ENCODE measurements at regions not wholly inside any gene's neighbourhood (a gene's known extent, or its start where the extent isn't known, plus 50 kb on each side); places are given as distances from the start of the nearest gene placed in this dataset.

DNA sequence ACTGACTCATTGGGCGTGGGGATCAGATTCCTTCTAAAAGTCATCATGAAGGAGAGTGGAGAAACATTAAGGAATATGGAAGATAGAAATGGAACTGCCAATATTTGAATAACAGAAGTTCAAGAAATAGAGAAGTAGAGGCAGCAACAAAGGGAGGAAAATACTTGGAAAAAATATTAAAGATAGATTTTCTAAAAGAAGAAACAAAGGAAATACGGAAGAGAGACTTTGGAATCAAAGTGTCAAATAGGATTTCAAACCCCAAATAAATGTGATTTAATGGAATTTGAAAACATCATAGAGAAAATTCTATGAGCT is 605.1 kb upstream of the KLF4 start:
- TF ChIP-seq, protein P1, sequence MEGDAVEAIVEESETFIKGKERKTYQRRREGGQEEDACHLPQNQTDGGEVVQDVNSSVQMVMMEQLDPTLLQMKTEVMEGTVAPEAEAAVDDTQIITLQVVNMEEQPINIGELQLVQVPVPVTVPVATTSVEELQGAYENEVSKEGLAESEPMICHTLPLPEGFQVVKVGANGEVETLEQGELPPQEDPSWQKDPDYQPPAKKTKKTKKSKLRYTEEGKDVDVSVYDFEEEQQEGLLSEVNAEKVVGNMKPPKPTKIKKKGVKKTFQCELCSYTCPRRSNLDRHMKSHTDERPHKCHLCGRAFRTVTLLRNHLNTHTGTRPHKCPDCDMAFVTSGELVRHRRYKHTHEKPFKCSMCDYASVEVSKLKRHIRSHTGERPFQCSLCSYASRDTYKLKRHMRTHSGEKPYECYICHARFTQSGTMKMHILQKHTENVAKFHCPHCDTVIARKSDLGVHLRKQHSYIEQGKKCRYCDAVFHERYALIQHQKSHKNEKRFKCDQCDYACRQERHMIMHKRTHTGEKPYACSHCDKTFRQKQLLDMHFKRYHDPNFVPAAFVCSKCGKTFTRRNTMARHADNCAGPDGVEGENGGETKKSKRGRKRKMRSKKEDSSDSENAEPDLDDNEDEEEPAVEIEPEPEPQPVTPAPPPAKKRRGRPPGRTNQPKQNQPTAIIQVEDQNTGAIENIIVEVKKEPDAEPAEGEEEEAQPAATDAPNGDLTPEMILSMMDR (IDR thresholded peaks at IDR 0.05; ENCODE audit: insufficient read depth, low read depth, low read length): no peak
- TF ChIP-seq EZH2 (IDR thresholded peaks at IDR 0.05; ENCODE audit: insufficient read depth, low read length): no peak
- DNase-seq (ENCODE audit: low read depth): no peak
- no peaks in the 10 kb centered on the region for H3K36me3 Mint-ChIP-seq (ENCODE audit: low read depth, unreplicated experiment)
- Histone ChIP-seq H3K4me3 (ENCODE audit: insufficient read depth, low read depth, low read length) (no peak overlapping the region), H3K9me3 (ENCODE audit: insufficient read depth, low read depth, low read length) (peaks cover 4% of the 10 kb centered on the region), H3K9ac (ENCODE audit: low read length) (no peak overlapping the region), H2AFZ (ENCODE audit: low read depth, low read length) (no peak overlapping the region), H3K27me3 (ENCODE audit: insufficient read depth, low read length) (no peaks in the 10 kb centered on the region), H3K4me1 (ENCODE audit: insufficient read depth, low read length) (no peaks in the 10 kb centered on the region), H4K20me1 (ENCODE audit: insufficient read depth, low read length) (no peaks in the 10 kb centered on the region), H3K27ac (ENCODE audit: low read depth, low read length) (no peak overlapping the region), H3K79me2 (ENCODE audit: insufficient read depth, low read length) (no peaks in the 10 kb centered on the region), H3K36me3 (ENCODE audit: insufficient read depth, low read length) (no peaks in the 10 kb centered on the region), H3K4me2 (ENCODE audit: low read length) (no peak overlapping the region)
- H3K27me3 Mint-ChIP-seq (ENCODE audit: low read depth, unreplicated experiment): peaks cover 2% of the 10 kb centered on the region
- no peak overlapping the region for H3K27ac Mint-ChIP-seq (ENCODE audit: unreplicated experiment)
- H3K4me3 Mint-ChIP-seq (ENCODE audit: unreplicated experiment): no peak overlapping the region
- no peaks in the 10 kb centered on the region for H3K9me3 Mint-ChIP-seq (ENCODE audit: unreplicated experiment)
- no peak for FAIRE-seq
- peaks cover 9% of the 10 kb centered on the region for H3K4me1 Mint-ChIP-seq (ENCODE audit: low read depth, unreplicated experiment)

DNA sequence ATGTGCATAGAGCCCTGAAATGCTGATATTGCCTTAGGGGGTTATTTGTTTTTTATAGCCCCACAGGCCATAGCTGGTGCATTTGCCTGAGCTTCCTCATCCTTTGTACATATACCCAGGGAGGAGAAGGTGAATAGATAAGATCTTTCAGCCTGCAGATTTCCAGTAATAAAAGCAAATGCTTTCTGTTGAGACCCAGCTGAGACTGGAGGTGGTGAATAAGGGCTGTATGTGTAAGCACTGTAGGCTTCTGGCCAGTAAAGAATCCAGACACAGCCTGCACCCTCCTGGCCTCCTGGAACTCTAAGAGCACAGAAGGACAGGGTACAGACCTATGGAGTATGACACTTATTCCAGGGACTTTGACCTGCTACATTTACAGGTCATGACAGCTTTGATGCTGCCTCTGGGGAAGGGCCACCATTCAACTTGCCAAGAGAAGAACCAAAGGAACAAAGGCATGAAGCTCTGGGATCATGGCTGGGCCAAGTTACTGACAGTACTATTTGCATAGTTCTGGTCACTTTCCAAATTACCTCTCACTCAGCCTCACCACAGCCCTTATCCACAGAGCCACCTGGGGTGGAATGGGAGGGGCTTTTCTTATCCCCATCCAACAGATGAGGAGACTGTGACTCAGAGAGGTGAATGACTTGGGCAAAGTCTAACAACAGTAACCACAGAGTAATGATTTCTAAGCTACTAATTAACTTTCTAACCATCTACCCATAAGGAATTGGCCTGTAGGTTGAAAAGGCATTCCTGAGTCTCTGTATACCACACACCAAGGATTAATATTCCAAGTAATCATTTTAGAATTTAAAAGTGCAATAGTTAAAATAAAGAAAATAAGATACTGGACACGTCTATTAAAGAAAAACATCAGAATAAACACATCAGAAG is 604.5 kb upstream of the KLF4 start:
- Histone ChIP-seq H3K4me2 (ENCODE audit: low read length) (no peak overlapping the region), H3K27me3 (ENCODE audit: insufficient read depth, low read length) (no peaks in the 10 kb centered on the region), H3K27ac (ENCODE audit: low read depth, low read length) (no peak overlapping the region), H4K20me1 (ENCODE audit: insufficient read depth, low read length) (no peaks in the 10 kb centered on the region), H3K4me1 (ENCODE audit: insufficient read depth, low read length) (no peaks in the 10 kb centered on the region), H2AFZ (ENCODE audit: low read depth, low read length) (no peak overlapping the region), H3K9ac (ENCODE audit: low read length) (no peak overlapping the region), H3K79me2 (ENCODE audit: insufficient read depth, low read length) (no peaks in the 10 kb centered on the region), H3K9me3 (ENCODE audit: insufficient read depth, low read depth, low read length) (peaks cover 4% of the 10 kb centered on the region), H3K4me3 (ENCODE audit: insufficient read depth, low read depth, low read length) (no peak overlapping the region), H3K36me3 (ENCODE audit: insufficient read depth, low read length) (no peaks in the 10 kb centered on the region)
- peak; percentile 98 for DNase-seq (ENCODE audit: low read depth)
- Mint-ChIP-seq H3K27me3 (ENCODE audit: low read depth, unreplicated experiment) (peaks cover 6% of the 10 kb centered on the region), H3K4me1 (ENCODE audit: low read depth, unreplicated experiment) (peaks cover 9% of the 10 kb centered on the region), H3K27ac (ENCODE audit: unreplicated experiment) (no peak overlapping the region), H3K36me3 (ENCODE audit: low read depth, unreplicated experiment) (no peaks in the 10 kb centered on the region), H3K4me3 (ENCODE audit: unreplicated experiment) (no peak overlapping the region), H3K9me3 (ENCODE audit: unreplicated experiment) (no peaks in the 10 kb centered on the region)
- no peak for FAIRE-seq
- no peak for TF ChIP-seq EZH2 (IDR thresholded peaks at IDR 0.05; ENCODE audit: insufficient read depth, low read length)

DNA sequence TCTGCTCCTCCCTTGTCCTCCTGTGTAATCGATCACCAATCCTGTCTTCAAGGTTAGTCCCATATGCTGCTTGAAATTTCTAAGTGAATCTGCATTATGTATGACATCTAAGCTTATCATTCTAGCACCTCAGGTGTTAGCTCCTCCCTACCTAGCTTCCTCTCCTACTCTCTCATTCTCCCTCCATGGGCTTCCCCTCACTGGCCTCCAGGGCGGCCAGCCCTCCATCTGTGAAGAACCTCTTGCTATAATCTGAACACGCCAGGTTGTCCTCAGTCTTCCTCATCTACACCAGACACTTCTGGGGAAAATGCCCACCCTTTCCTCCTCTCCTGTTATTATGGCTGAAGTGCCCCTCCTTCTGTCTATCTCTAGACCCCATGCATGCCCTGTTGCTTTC is 599.3 kb upstream of the KLF4 start:
- Mint-ChIP-seq H3K9me3 (ENCODE audit: unreplicated experiment) (peaks cover 5% of the 10 kb centered on the region), H3K4me3 (ENCODE audit: unreplicated experiment) (no peak overlapping the region), H3K27ac (ENCODE audit: unreplicated experiment) (no peak overlapping the region), H3K4me1 (ENCODE audit: low read depth, unreplicated experiment) (peaks cover 2% of the 10 kb centered on the region), H3K27me3 (ENCODE audit: low read depth, unreplicated experiment) (peaks cover 19% of the 10 kb centered on the region), H3K36me3 (ENCODE audit: low read depth, unreplicated experiment) (no peaks in the 10 kb centered on the region)
- Histone ChIP-seq H3K36me3 (ENCODE audit: insufficient read depth, low read length) (no peaks in the 10 kb centered on the region), H3K79me2 (ENCODE audit: insufficient read depth, low read length) (no peaks in the 10 kb centered on the region), H3K4me2 (ENCODE audit: low read length) (no peak overlapping the region), H3K4me1 (ENCODE audit: insufficient read depth, low read length) (no peaks in the 10 kb centered on the region), H3K27me3 (ENCODE audit: insufficient read depth, low read length) (no peaks in the 10 kb centered on the region), H2AFZ (ENCODE audit: low read depth, low read length) (no peak overlapping the region), H3K4me3 (ENCODE audit: insufficient read depth, low read depth, low read length) (no peak overlapping the region), H4K20me1 (ENCODE audit: insufficient read depth, low read length) (no peaks in the 10 kb centered on the region), H3K27ac (ENCODE audit: low read depth, low read length) (no peak overlapping the region), H3K9me3 (ENCODE audit: insufficient read depth, low read depth, low read length) (peaks cover 4% of the 10 kb centered on the region), H3K9ac (ENCODE audit: low read length) (no peak overlapping the region)
- no peak for DNase-seq (ENCODE audit: low read depth)
- TF ChIP-seq EZH2 (IDR thresholded peaks at IDR 0.05; ENCODE audit: insufficient read depth, low read length): no peak
- TF ChIP-seq, protein P1 (IDR thresholded peaks at IDR 0.05; ENCODE audit: insufficient read depth, low read depth, low read length): no peak
- FAIRE-seq: no peak

All from astrocyte (in vitro differentiated cells and primary cell).